ENCODE measurements at regions not wholly inside any gene's neighbourhood (a gene's known extent, or its start where the extent isn't known, plus 50 kb on each side); places are given as distances from the start of the nearest gene placed in this dataset.

DNA sequence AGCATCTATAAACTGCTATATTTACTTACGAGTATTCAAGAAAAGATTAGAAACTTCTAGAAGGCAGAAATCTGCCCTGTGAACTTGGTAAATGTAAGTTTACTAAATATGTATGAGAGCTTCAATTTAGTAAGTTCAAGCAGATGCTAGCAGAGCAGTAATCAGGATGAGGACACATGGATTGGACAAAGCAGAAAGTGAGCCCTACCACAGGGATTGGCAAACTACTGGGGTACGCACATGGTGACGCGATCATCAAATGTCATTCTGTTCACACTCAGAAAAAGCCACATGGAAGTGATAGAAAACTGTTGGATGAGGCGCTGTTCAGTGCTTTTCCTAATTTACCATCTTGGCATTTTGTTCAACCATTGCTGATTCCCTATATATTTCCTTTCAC is 360.2 kb upstream of the ZNF385D start:
- TF ChIP-seq, protein P1, sequence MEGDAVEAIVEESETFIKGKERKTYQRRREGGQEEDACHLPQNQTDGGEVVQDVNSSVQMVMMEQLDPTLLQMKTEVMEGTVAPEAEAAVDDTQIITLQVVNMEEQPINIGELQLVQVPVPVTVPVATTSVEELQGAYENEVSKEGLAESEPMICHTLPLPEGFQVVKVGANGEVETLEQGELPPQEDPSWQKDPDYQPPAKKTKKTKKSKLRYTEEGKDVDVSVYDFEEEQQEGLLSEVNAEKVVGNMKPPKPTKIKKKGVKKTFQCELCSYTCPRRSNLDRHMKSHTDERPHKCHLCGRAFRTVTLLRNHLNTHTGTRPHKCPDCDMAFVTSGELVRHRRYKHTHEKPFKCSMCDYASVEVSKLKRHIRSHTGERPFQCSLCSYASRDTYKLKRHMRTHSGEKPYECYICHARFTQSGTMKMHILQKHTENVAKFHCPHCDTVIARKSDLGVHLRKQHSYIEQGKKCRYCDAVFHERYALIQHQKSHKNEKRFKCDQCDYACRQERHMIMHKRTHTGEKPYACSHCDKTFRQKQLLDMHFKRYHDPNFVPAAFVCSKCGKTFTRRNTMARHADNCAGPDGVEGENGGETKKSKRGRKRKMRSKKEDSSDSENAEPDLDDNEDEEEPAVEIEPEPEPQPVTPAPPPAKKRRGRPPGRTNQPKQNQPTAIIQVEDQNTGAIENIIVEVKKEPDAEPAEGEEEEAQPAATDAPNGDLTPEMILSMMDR (IDR thresholded peaks at IDR 0.05), result no peak
- TF ChIP-seq POLR2A (IDR thresholded peaks at IDR 0.05) (no peak), POLR2AphosphoS5 (IDR thresholded peaks at IDR 0.05) (no peak), EP300 (IDR thresholded peaks at IDR 0.05; ENCODE audit: low read depth) (no peak)
